GM21619 (cell line): ENCODE measurements at regions not wholly inside any gene's neighbourhood (a gene's known extent, or its start where the extent isn't known, plus 50 kb on each side); places are given as distances from the start of the nearest gene placed in this dataset.

Source experiments
- ATAC-seq: cut with Tn5 transposase; IDR thresholded peaks from one replicate; pipeline ENCODE4 v1.9.1; 2021; ENCODE audit not compliant: unreplicated experiment

DNA sequence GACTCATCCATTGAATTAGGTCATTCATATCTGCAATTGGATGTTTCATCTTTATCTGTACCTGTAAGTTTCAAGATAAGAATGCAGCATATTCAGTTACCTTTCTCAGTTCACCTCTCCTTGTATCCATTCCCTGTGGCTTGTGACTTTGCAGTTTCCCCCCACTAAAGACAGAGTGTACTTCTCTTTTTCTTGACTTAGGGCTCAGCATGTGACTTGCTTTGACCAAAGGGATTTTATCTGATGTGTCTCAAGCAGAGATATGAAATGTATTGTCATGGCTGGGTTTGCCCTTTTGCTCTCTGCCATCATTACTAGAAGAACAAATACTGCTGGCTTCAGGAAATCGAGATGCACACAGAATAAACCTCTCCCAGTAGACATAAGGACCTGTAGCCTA, 754.8 kb downstream of the ADGRL2 start:
- no peak for ATAC-seq

DNA sequence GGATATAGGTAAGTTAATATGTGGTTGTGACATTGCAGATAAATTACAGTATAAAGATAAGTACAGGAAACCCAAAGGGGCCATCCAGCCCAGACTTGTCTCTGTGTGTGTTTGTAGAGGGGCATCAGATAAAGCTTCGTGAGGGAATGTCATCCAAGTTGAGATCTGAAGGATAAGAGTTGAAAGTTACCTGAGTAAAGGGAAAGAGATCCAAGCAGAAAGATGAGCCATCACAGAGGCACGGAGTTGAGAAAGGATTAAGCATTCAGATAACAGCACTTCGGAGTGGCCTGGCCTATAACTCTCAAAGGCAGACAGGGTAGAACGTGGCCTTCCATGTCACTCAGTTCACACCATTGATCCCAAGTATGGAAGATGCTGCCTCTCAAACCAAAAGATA, 749.1 kb downstream of the ADGRL2 start:
- ATAC-seq, result no peak

DNA sequence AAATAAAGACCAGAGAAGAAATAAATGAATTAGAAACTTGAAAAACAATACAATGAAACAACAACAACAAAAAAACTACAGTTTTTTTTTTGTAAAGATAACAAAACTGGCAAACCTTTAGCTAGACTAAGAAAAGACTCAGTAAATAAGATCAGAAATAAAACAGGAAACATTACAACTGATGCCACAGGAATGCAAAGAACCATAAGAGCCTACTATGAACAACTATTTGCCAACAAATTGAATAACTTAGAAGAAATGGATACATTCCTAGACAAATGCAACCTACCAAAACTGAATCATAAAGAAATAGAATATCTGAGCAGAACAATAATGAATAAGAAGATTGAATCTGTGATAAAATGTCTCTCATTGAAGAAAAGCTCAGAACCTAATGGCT, 742.0 kb downstream of the ADGRL2 start:
- no peak for ATAC-seq

DNA sequence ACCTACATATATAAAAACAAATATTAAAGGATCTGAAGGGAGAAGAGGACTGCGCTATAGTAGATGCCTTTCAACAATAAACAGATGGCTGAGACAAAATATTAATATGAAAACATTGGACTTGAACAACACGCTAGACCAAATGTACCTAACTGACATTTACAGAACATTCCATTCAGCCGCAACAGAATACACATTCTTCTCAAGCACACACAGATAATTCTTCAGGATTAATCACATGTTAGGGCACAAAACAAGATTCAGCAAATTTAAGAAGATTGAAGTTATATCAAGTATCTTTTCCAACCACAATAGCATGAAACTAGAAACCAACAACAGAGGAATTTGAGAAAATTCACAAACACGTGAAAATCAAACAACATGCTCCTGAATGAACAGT, 741.4 kb downstream of the ADGRL2 start:
- ATAC-seq, result no peak

DNA sequence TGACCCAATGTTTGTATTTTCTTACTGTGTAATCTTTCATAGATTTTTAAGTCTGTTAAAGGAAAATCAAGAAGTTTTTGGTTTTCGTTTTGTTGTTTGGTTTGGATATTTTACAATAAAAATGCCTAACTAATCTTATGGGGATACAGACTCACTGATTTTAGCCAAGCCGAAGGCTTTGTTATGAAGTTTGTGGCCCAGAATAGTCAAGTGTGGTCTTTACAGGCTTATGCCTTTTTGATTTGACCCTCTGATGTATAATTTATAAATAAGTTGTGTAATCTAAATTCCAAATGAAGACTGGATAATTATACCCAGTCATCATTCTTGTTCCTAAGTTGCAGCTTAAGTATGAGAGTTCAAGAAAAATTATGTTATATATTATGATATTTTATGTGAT, 739.3 kb downstream of the ADGRL2 start:
- ATAC-seq, result no peak

DNA sequence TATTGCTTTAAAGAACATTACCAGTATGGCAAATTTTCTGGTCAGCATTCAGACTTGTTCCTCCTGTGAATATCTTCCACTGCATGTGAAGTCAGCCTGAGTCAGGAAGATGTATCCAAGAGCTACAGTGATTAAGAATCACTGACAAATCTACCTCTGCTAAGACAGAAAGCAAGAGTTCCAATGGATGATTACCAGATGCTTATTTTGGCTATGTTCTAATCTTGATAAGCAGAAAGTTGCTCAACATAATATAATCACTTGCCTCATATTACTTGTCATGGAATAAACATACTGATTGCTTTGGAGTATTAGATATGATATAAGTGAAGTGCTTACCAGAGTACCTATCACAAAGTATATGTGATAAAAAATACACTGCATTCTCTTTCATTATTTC, 738.1 kb downstream of the ADGRL2 start:
- no peak for ATAC-seq

DNA sequence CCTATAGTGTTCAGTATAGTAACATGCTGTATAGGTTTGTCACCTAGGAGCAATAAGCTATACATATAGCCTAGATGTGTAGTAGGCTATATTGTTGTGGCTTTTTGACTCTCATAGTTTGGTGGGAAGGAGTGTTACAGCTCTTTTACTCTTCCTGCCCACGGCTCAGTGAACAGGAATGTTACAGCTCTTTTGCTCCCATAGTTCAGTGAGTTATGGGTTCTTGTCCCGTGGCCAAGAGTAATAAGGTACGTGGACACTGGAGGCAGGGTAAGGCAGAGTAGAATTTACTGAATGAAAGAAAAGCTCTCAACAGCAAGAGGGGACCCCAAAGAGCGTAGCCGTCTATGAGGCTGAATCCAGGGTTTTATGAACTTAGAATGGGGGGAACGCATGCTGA, 734.3 kb downstream of the ADGRL2 start:
- ATAC-seq, result no peak

DNA sequence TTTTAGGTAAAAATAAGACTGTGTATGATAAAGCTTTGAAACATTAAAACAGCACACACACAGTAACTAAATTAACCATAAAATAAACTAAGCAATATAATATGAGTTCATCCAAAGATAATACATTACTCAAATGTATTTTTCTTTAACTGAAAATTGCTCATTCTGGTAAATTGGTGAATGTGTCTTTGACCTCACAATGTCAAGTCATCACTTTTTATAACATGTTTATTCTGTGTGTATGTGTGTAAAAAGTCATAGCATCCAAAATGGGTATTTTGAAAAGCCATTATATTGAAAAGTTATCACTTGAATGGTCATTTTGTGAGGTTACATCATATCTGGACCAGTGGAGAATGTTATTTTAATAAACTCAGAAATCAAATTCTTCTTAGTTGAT, 724.6 kb downstream of the ADGRL2 start:
- ATAC-seq, result no peak

DNA sequence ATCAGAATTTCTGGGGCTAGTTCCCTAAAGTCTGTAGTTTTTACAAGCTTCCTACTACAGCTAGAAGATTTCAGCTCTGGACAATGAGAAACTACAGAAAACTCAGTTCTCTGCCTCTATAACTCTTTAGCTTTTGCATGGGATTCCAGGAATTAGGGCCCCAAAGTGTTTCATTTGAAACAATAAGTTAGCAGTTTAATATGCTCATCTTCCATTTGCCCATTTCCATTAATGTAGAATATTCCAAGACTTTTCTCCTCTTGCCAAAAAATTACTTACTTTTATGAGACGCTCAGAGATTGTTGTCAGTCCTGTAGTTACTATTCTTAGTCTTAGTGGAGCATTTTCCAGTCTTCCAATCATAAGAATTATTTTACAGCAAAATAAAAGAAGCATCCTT, 719.9 kb downstream of the ADGRL2 start:
- ATAC-seq, result no peak

DNA sequence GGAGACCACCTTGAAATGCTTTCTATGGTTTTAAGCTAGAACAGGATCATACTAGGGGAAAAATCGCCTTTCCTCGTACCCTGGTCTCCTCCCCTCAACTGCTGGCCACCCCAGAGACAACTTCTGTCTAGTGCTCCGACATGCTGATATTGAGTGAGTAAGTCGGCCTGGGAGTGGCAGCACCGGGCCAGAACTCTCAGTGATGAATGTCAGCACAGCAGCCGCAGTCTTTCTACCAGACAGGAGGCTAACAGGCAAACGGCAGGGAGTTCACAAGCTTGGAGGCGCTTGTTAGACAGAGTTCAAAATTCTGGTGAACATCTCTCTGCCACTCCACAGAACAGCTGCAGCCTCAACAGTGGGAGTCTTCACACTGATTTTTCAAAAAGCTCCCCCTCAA, 716.9 kb downstream of the ADGRL2 start:
- ATAC-seq, result no peak

DNA sequence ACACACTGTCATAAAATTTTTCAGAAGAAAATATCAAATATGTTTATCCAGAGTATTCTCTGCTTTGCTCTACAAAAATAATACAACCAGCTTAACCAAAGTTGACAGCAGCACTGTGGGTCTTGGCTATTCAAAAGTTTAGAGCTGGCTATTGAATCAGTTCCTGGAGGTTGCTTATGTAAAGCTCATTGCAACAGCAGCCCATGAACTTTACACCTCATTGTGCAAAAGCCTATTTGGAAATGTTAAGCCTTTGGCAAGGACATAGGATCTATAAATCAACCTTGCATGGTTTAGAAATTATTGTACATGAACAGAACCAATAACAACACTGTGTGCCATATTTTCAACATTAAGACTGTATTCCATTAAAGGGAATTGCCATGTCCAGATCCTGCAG, 714.9 kb downstream of the ADGRL2 start:
- ATAC-seq, result no peak

DNA sequence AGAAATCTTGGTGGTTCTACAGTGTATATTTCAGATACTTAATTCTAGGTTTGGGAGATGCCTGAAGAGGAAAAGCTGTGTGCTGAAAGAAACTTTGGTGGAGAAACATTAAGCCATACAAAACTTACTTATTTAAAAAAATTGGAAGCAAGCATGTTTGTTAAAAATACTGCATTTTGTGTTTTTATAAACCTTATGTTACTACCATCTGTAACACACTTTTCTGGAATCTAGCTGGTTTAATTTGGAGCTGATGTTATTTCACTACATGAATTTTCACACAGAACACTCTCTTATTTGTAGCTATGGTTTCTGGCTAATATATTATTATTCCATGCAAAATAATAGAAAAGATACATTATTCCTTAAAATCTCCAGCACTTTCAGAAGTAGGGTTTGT, 710.7 kb downstream of the ADGRL2 start:
- ATAC-seq, result no peak

DNA sequence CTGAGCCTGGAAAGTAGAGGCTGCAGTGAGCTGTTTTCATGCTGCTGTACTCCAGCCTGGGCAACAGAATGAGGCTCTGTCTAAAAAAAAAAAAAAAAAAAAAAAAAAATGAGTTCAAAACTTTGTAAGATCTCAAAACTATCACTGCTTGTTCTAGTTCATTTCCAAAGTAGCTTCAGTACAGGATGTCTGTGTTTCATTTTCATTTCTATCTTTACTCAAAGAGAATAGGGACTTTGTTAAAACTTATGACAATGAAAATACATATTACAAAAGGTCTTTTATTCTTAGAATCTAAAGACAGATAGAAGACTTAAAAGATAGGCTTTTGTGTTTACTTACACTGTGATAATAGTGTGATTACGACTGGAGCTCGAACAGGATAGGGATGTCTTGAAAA, 709.7 kb downstream of the ADGRL2 start:
- ATAC-seq, result no peak

DNA sequence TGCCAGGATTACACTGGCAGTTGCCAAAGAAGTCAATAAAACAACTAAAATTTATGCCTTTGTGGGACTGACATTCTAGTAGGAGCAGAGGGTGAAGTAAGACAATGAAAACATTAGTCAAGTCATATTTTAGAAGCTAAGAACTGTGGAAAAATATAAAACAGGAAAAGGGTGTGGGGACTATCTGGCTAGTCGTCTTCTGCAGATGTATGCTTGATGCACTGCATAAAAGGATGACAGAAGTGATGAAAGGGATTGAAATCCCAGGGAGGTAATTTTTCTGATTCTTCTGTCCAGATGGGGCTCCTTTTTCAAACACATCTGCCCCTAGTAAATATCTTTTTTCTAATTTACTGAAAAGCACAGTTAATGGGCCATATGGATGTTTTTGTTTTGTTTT, 706.3 kb downstream of the ADGRL2 start:
- ATAC-seq, result no peak

DNA sequence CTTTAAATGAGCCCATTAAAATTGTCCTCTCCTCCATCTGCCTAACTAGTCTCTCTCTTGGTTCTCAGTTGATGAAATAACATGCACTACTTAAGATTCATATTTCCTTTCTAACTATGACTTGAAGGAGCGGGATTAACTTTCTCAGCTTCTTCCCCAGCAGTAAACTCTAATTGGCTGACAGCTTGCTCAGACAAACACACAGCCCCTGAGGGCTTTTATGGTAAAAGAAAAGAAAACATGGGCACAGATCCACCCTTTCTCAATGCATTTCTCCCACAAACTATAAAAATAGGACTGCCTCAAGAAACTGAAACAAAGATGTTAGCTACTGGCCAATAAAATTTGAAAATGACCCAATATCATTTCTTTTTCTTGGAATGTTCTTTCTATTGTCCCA, 703.1 kb downstream of the ADGRL2 start:
- no peak for ATAC-seq

DNA sequence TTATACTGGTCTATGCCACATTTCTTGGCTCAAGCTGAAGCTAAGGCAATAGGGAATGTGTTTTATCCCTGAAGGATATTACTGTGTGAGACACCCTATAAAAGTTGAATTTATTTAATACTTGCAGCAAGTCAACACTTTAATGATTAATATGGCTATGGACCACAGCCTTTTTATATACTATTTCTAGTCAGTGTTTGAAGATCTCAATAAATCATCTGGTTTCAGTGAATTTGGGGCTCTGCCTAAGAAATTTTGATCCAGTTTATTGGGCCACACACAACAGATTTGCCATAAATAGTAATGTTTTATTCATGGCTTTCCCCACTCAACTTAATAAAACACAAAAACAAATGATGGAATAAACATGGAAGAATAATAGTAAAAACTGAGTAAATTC, 698.3 kb downstream of the ADGRL2 start:
- no peak for ATAC-seq

DNA sequence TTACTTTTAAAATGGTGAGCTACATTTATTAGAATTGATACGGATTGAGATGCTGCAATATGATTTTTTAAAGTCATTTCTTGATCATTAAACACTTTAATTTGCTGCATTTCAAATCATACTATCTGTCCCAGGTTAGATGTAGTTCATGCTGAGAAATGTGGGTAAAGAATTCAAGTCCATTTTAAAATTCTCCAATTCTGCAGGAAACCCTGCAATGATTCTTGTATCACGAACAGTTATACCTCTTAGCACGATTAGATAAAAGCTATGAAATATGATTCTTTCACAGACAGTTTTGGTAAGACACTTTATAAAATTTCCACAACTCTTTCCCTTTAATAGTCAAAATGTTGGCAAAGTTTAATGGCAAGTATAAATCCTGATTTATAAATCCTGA, 693.4 kb downstream of the ADGRL2 start:
- no peak for ATAC-seq

DNA sequence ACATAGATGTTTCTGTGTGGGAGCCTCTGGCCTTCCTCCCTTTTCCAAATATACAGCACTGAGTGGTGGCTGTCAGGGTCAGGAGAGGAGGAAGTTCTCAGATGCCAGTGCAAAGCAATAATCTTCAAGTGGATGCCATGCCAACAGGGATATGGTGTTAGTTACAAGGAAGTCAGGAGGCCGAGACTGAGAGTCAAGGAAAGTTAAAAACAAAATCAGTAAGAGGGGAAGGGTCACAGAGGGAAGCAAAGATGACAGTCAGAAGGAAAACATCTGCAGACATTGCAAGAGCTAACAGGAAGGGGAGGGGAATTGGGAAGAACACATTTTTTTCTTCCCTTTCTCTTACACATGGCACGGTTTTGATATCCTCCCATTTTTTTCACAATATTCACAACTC, 691.4 kb downstream of the ADGRL2 start:
- ATAC-seq, result no peak

DNA sequence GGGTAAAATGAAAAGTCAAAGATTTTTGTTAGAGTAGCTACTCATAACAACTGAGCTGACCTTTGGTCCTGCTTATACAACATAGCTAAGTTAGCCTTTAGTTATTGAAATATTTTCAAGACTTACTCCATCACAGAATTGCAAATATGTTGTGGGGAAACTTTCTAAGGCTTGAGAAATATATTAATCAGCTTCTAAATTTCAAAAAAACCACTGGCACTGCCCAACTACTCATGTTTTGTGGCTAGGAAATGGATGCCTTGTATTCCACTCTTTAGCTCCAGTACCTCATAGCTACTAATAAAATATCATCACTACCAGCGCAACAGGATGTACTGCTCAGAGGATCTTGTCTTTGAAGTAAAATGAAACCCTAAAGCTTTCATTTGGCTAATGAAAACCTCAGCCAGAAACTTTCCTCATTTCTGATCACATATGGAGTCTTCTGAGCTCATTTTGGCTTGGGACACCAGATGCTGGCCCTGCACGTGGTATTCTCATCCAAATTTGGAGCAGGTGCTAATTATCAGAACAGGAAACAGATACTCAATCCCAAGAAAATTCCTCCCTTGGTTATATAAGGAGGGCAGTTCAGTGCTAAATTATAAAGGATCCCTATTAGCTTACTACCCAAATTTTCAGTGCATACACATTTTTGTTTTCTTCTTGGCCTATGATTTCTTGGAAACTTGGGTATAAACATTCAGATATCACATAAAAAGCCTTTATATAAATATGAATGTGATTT, 690.7 kb downstream of the ADGRL2 start:
- ATAC-seq, result no peak

DNA sequence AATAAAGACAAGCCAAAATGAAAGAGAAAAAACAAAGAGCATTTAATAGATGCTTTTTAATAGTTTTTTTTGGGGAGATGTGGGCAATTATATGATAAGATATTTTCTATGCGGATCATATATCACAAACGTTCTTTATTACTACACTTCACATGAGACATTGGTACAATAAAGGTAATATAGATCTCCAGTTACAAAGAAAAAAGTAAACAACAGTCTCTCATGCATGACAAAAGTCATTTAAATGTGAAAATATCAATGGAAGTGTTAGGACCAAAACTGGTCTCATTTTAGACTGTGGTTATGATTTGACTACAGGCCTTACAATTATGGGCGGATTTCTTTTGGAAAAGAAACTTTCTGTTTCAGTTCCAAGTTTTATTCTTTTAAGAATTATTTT, 687.0 kb downstream of the ADGRL2 start:
- ATAC-seq, result no peak

DNA sequence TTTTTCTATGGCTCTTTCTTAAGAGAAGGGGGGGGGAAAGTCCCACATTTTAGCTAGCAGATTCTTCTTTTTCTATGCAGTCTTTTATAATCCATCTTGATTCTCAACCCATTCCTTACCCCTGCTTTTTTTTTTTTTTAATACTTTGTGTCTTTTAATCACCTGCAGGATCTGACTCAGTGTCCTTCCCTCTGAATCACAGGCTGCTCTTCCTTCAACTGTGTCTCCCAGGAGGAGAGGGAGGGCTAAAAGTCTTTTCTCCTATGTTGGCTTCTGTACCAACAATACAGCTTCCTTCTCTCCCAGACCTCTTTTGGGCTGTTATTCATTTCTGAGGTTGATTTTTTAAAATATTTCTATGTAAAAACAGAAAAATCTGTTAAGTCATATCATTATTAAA, 686.2 kb downstream of the ADGRL2 start:
- no peak for ATAC-seq

DNA sequence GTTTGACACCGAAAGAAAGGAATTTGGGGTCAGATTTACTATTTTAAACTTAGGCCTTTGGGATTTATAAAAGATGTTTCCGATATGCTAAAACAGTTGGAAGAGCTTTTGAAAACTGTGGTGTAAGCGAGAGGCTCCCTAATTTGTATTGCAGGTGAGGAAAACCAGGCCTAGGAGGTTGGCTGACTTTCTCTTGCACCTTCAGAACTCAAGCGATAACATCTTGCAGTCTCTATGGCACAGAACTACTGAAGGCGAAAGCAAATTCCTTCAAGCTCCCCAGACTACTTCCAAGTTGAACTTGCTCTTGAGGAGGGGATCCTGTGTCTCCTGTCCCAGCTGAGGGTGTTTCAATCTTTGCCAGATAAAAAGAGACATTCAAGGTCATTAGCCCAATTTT, 685.7 kb downstream of the ADGRL2 start:
- ATAC-seq, result no peak

DNA sequence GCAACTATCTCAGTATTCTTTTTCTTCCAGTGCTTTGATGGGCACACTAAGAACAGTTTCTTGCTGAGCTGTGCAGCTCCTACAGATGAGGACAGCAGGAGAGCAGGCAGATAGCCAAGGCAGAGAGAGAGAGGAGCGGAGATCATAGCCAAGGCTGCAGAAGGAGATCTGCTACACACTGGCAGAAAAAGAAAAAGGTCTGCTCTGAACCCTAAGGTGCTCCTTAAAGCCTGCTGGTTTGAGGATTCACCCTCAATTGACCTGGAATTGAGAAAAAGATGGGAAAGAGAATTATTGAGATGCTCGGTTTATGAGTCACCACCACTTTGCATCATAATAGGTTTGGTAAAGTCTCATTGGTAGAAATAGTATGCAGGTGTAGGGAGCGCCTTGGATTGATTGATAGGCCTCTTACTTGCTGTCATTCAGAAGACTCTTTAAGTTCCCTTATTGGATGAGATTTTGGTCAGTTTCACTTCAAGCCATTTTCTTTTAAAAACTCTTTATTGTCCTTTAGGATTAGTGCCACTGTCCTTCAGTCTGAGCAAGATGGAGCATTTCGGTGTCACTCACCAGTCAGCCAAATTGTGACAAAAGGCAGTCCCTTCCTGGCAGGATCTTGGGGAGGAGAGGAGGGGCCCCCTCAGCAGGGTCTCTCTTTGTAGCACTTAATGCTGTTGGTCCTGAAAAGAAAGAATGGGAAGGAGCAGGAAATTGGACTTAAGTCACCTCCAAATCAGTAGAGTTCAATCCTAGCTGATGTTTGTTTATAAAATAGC, 685.0 kb downstream of the ADGRL2 start:
- ATAC-seq, result no peak
